ENCODE measurements at regions not wholly inside any gene's neighbourhood (a gene's known extent, or its start where the extent isn't known, plus 50 kb on each side); places are given as distances from the start of the nearest gene placed in this dataset.

DNA sequence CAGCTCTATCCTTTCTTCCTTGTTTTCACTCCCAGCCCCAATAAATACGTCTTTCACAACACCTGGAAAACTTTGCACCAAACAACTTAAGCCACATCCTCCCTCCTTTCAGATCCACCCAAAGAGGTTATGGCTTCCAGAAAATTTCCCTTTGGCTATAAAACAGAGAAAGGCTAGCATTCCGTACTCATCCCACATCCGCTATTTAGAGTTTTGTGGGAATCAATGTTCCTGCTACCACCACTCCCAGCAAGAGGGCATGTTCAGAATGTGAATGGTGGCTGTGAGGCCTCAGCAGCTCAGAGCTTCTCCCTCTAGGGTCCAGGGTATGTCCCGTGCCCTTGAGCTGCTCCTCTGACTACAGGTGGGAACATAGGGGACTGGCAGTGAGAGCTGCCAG is 214.6 kb downstream of the NCK2 start:
- no peak overlapping the region for H2AFZ ChIP-seq (ENCODE audit: low read depth, low read length)
- H3K9me3 ChIP-seq (ENCODE audit: low read length) = no peaks in the 10 kb centered on the region
- H3K79me2 ChIP-seq (replicated peaks; ENCODE audit: insufficient read depth, low read length) = no peaks in the 10 kb centered on the region
- no peaks in the 10 kb centered on the region for H3K27me3 ChIP-seq (ENCODE audit: insufficient read depth, low read depth, low read length)
- H3K36me3 ChIP-seq (ENCODE audit: insufficient read depth, low read length) = no peaks in the 10 kb centered on the region
- H3K4me2 ChIP-seq (ENCODE audit: low read length) = no peak overlapping the region
- no peak for TF ChIP-seq CTCF (IDR thresholded peaks at IDR 0.05; ENCODE audit: poor library complexity, severe bottlenecking)
- TF ChIP-seq MXI1 (conservative IDR thresholded peaks at IDR 0.05; ENCODE audit: poor library complexity, severe bottlenecking) = no peak
- no peak for TF ChIP-seq TAF1 (IDR thresholded peaks at IDR 0.05; ENCODE audit: low read depth)
- no peak for TF ChIP-seq POLR2AphosphoS5 (IDR thresholded peaks at IDR 0.05)
- TF ChIP-seq RAD21 (conservative IDR thresholded peaks at IDR 0.05) = no peak
- no peak for TF ChIP-seq SMC3 (conservative IDR thresholded peaks at IDR 0.05; ENCODE audit: poor library complexity)
- no peak overlapping the region for H3K9ac ChIP-seq (ENCODE audit: low read length)
- H3F3A ChIP-seq (ENCODE audit: insufficient read depth, low read length, poor library complexity, severe bottlenecking) = no peaks in the 10 kb centered on the region
- no peaks in the 10 kb centered on the region for H4K20me1 ChIP-seq (ENCODE audit: insufficient read depth)
- H3K27ac ChIP-seq (ENCODE audit: low read length) = no peak overlapping the region
- H3K9me2 ChIP-seq (ENCODE audit: insufficient read depth, low read length) = no peaks in the 10 kb centered on the region
- H3K4me3 ChIP-seq (ENCODE audit: low read length) = no peak overlapping the region

GRCh38 chr2:105954891-105955290 is 210.2 kb downstream of the NCK2 start:
- TF ChIP-seq SMC3 (conservative IDR thresholded peaks at IDR 0.05; ENCODE audit: poor library complexity) = no peak
- TF ChIP-seq RAD21 (conservative IDR thresholded peaks at IDR 0.05) = no peak
- TF ChIP-seq EZH2 (IDR thresholded peaks at IDR 0.05; ENCODE audit: borderline replicate concordance, insufficient read depth, low read length, poor library complexity, severe bottlenecking) = no peak
- no peak for TF ChIP-seq MXI1 (conservative IDR thresholded peaks at IDR 0.05; ENCODE audit: poor library complexity, severe bottlenecking)
- TF ChIP-seq REST (IDR thresholded peaks at IDR 0.05; ENCODE audit: borderline replicate concordance) = no peak
- no peak for TF ChIP-seq EP300 (conservative IDR thresholded peaks at IDR 0.05; ENCODE audit: poor library complexity, severe bottlenecking)
- no peak for TF ChIP-seq POLR2AphosphoS5 (IDR thresholded peaks at IDR 0.05)
- no peak for TF ChIP-seq TAF1 (IDR thresholded peaks at IDR 0.05; ENCODE audit: low read depth)
- TF ChIP-seq CTCF (IDR thresholded peaks at IDR 0.05; ENCODE audit: poor library complexity, severe bottlenecking) = no peak
- H3K27me3 ChIP-seq (ENCODE audit: insufficient read depth, low read depth, low read length) = no peaks in the 10 kb centered on the region
- H3K4me3 ChIP-seq (ENCODE audit: low read length) = no peak overlapping the region
- H4K20me1 ChIP-seq (ENCODE audit: insufficient read depth) = no peaks in the 10 kb centered on the region
- no peaks in the 10 kb centered on the region for H3K9me3 ChIP-seq (ENCODE audit: low read length)
- no peak overlapping the region for H3K9ac ChIP-seq (ENCODE audit: low read length)
- H3F3A ChIP-seq (ENCODE audit: insufficient read depth, low read length, poor library complexity, severe bottlenecking) = no peaks in the 10 kb centered on the region
- no peaks in the 10 kb centered on the region for H3K79me2 ChIP-seq (replicated peaks; ENCODE audit: insufficient read depth, low read length)
- H2AFZ ChIP-seq (ENCODE audit: low read depth, low read length) = no peak overlapping the region
- no peak overlapping the region for H3K4me2 ChIP-seq (ENCODE audit: low read length)
- no peaks in the 10 kb centered on the region for H3K36me3 ChIP-seq (ENCODE audit: insufficient read depth, low read length)
- H3K27ac ChIP-seq (ENCODE audit: low read length) = no peak overlapping the region
- H3K9me2 ChIP-seq (ENCODE audit: insufficient read depth, low read length) = no peaks in the 10 kb centered on the region

Data from neural cell (in vitro differentiated cells).